IMR-90 (cell line): ENCODE measurements at regions not wholly inside any gene's neighbourhood (a gene's known extent, or its start where the extent isn't known, plus 50 kb on each side); places are given as distances from the start of the nearest gene placed in this dataset.

Source experiments
- ATAC-seq: fragments of 200-7000 bp; cut with Tn5 transposase; 2 replicates; pipeline ENCODE4 v1.9.1; 2020; ENCODE audit warnings: low read depth, mild to moderate bottlenecking, moderate library complexity
- BruUV-seq: library from RNA; stranded (reverse); fragments of 400-500 nt; replicated peaks from 2 replicates; lab custom pipeline; 2021; lab: Mats Ljungman, UMichigan
- CTCF ChIA-PET: fragments of 300-600 bp; formaldehyde crosslinking; extraction: SDS; loops from one replicate; lab custom pipeline; 2021; ENCODE audit warnings: antibody characterized with exemption; lab: Yijun Ruan, JAX
- POLR2A ChIA-PET: fragments of 300-600 bp; sonication (Branson Sonifier 250); formaldehyde crosslinking; loops from one replicate; lab custom pipeline; 2022; ENCODE audit warnings: antibody characterized with exemption; ENCODE audit not compliant: unreplicated experiment; lab: Charles Lee
- DNase-seq: peaks from one replicate; pipeline ENCODE4 v3.0.0; 2013
- H2AFZ ChIP-seq: replicated peaks from 2 replicates; pipeline ENCODE3; 2013; ENCODE audit warnings: low read length, mild to moderate bottlenecking; ENCODE audit not compliant: poor library complexity
- H2AK5ac ChIP-seq: 2 replicates; pipeline ENCODE4 v1.6.1; 2013; ENCODE audit warnings: low read depth, low read length, inconsistent platforms
- H2AK9ac ChIP-seq: replicated peaks from 2 replicates; pipeline ENCODE3; 2013; ENCODE audit warnings: mild to moderate bottlenecking, low read depth, low read length, moderate library complexity; ENCODE audit not compliant: poor library complexity
- H2BK120ac ChIP-seq: 2 replicates; pipeline ENCODE4 v1.6.1; 2013; ENCODE audit warnings: low read depth, low read length, inconsistent platforms
- H2BK15ac ChIP-seq: 3 replicates; pipeline ENCODE4 v1.6.1; 2013; ENCODE audit warnings: low read depth, low read length, inconsistent platforms
- H2BK20ac ChIP-seq: 2 replicates; pipeline ENCODE4 v1.6.1; 2013; ENCODE audit warnings: low read depth, mild to moderate bottlenecking, inconsistent platforms, low read length, moderate library complexity
- H2BK5ac ChIP-seq: 2 replicates; pipeline ENCODE4 v1.6.1; 2013; ENCODE audit warnings: mild to moderate bottlenecking, low read depth, low read length, inconsistent platforms; ENCODE audit not compliant: poor library complexity, severe bottlenecking
- H3K14ac ChIP-seq: replicated peaks from 2 replicates; pipeline ENCODE4 v1.6.1; 2013; ENCODE audit warnings: low read depth, low read length, inconsistent platforms
- H3K18ac ChIP-seq: 2 replicates; pipeline ENCODE4 v1.6.1; 2013; ENCODE audit warnings: low read depth, low read length, control low read depth
- H3K23ac ChIP-seq: 2 replicates; pipeline ENCODE4 v1.6.1; 2013; ENCODE audit warnings: low read depth, low read length, inconsistent platforms
- H3K27ac ChIP-seq: 2 replicates; pipeline ENCODE4 v1.5.1; 2013; ENCODE audit warnings: mild to moderate bottlenecking, control low read depth, low read length; ENCODE audit not compliant: insufficient read depth
- H3K27me3 ChIP-seq: 2 replicates; pipeline ENCODE4 v1.6.1; 2013; ENCODE audit warnings: low read length; ENCODE audit not compliant: control insufficient read depth, insufficient read depth
- H3K36me3 ChIP-seq: 2 replicates; pipeline ENCODE4 v1.6.1; 2013; ENCODE audit warnings: low read length, mixed read lengths; ENCODE audit not compliant: control insufficient read depth, insufficient read depth
- H3K4ac ChIP-seq: 2 replicates; pipeline ENCODE4 v1.6.1; 2013; ENCODE audit warnings: low read depth, low read length, inconsistent platforms
- H3K4me1 ChIP-seq: 2 replicates; pipeline ENCODE4 v1.6.1; 2013; ENCODE audit warnings: low read length, mixed read lengths; ENCODE audit not compliant: control insufficient read depth, insufficient read depth
- H3K4me2 ChIP-seq: 2 replicates; pipeline ENCODE4 v1.6.1; 2013; ENCODE audit warnings: low read depth, mild to moderate bottlenecking, control low read depth, low read length, moderate library complexity
- H3K4me3 ChIP-seq: 2 replicates; pipeline ENCODE4 v1.5.1; 2013; ENCODE audit warnings: low read depth, mild to moderate bottlenecking, control low read depth, low read length, moderate library complexity; ENCODE audit not compliant: insufficient read depth
- H3K56ac ChIP-seq: 2 replicates; pipeline ENCODE4 v1.6.1; 2013; ENCODE audit warnings: low read length, inconsistent platforms; ENCODE audit not compliant: insufficient read depth; ENCODE audit errors: extremely low read depth
- H3K79me1 ChIP-seq, 2 experiments: 2 replicates each; pipeline ENCODE4 v1.6.1; 2013; ENCODE audit warnings: low read length in 2 of 2, inconsistent platforms in 1 of 2, low read depth in 1 of 2
- H3K9ac ChIP-seq: 2 replicates; pipeline ENCODE4 v1.6.1; 2013; ENCODE audit warnings: low read depth, low read length, control low read depth
- H3K9me1 ChIP-seq: 2 replicates; pipeline ENCODE4 v1.6.1; 2013; ENCODE audit warnings: low read length, inconsistent platforms; ENCODE audit not compliant: insufficient read depth
- H3K9me3 ChIP-seq: 2 replicates; pipeline ENCODE4 v1.6.1; 2013; ENCODE audit warnings: low read length; ENCODE audit not compliant: control insufficient read depth, insufficient read depth
- H4K20me1 ChIP-seq: 2 replicates; pipeline ENCODE4 v1.6.1; 2013; ENCODE audit warnings: low read length, inconsistent platforms; ENCODE audit not compliant: insufficient read depth
- H4K5ac ChIP-seq: 2 replicates; pipeline ENCODE4 v1.6.1; 2013; ENCODE audit warnings: mild to moderate bottlenecking, low read depth, low read length, control low read depth
- H4K8ac ChIP-seq, 2 experiments: 2 replicates each; pipeline ENCODE4 v1.6.1; 2013; ENCODE audit warnings: low read depth in 2 of 2, low read length in 2 of 2, control low read depth in 1 of 2, inconsistent platforms in 1 of 2
- H4K91ac ChIP-seq: 2 replicates; pipeline ENCODE4 v1.6.1; 2013; ENCODE audit warnings: low read depth, low read length, inconsistent platforms; ENCODE audit not compliant: insufficient read depth
- MAFK ChIP-seq: IDR thresholded peaks from 2 replicates; pipeline ENCODE4 v1.6.1; 2012; ENCODE audit warnings: low read depth, low read length, improper control_type of control experiment
- MXI1 ChIP-seq: IDR thresholded peaks from 2 replicates; pipeline ENCODE4 v1.6.1; 2012; ENCODE audit warnings: low read depth, mild to moderate bottlenecking, low read length, moderate library complexity, borderline replicate concordance
- RFX5 ChIP-seq: IDR thresholded peaks from 2 replicates; pipeline ENCODE4 v1.8.0; 2012; ENCODE audit warnings: low read depth, mild to moderate bottlenecking, low read length, moderate library complexity
- WGBS, 2 experiments: methylation state at CpG; one replicate each; pipeline versions ENCODE4 v1.1.5 to v1.1.7; 2013; ENCODE audit warnings: missing lambda C conversion rate in 2 of 2; ENCODE audit not compliant: insufficient read length in 1 of 2; ENCODE audit errors: extremely low coverage in 2 of 2; 5-methylcytosine and 5-hydroxymethylcytosine counted together
- dilution Hi-C: fragments of 300-500 bp; cut with HindIII; formaldehyde crosslinking; loops from one replicate; pipeline ENCODE4 v1.14.3; 2018; ENCODE audit warnings: low sequenced_read_pairs; ENCODE audit not compliant: unreplicated experiment
- in situ Hi-C: fragments of 300-500 bp; cut with MboI; formaldehyde crosslinking; loops from 3 replicates; pipeline ENCODE4 v1.14.3; 2019; ENCODE audit warnings: low sequenced_read_pairs, inconsistent platforms, mixed read lengths
- intact Hi-C: fragments of 100-400 bp; cut with micrococcal nuclease; formaldehyde crosslinking; loops from 2 replicates; pipeline ENCODE4 v1.10.0; 2022

DNA sequence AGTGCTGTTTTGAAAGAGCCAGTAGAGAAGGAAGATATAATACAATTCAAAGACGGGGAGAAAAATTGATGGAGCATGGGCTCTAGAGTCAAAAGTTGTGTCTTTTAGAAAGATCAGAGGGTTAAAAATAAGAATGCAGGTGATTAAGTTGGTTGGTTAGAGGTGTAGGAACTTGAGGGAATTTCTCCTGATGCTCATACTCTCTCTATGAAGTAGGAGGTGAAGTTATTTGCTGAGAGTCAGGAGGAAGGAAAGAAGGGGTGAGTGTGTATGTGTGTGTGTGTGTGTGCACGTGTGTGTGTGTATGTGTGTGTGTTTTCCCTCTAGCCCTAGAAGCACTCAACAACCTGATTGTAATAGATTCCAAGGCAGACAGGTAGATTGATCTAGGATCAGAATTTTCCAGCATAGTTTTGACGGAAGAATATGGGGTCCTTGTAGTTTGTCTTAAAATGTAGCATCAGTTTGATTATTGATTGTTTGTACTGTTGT is 88.3 kb upstream of the MACF1 start:
- ATAC-seq: no peak
- dilution Hi-C loops: no loop called here
- BruUV-seq: no TSS peak

More for the DNA sequence above, 88.3 kb upstream of the MACF1 start:
- Histone ChIP-seq H3K79me1 (peaks cover 12 to 79% of the 10 kb centered on the region in 2 experiments), H3K18ac (no peak overlapping the region), H2AFZ (no peak overlapping the region), H3K9ac (no peak overlapping the region), H3K56ac (no peak overlapping the region), H2BK15ac (no peak overlapping the region), H3K23ac (no peak overlapping the region; the same call in 1 of the 2 replicates), H2AK9ac (no peak overlapping the region), H3K4ac (no peak overlapping the region), H3K36me3 (no peaks in the 10 kb centered on the region), H2AK5ac (peak overlapping the region; percentile 65; the same call in 1 of the 2 replicates), H3K27me3 (no peaks in the 10 kb centered on the region), H3K4me2 (no peak overlapping the region), H2BK5ac (peak overlapping the region; percentile 45), H4K8ac (no peak overlapping the region), H2BK120ac (no peak overlapping the region), H3K27ac (no peak overlapping the region), H3K9me1 (peaks cover 34% of the 10 kb centered on the region), H4K20me1 (peaks cover 84% of the 10 kb centered on the region), H4K91ac (no peak overlapping the region), H3K4me1 (peaks cover 25% of the 10 kb centered on the region), H3K14ac (no peak overlapping the region; the same call in 1 of the 2 replicates), H4K5ac (no peak overlapping the region), H2BK20ac (no peak overlapping the region; the same call in 1 of the 2 replicates), H3K4me3 (no peak overlapping the region), H3K9me3 (no peaks in the 10 kb centered on the region)
- ChIA-PET POLR2A (no interaction called here), CTCF (no interaction called here)
- WGBS, 2 experiments: 100% methylated on average over 2 of the region's 3 CpGs; no CpG with 5 or more reads in 1 of the 2 experiments
- no peak for TF ChIP-seq MXI1
- TF ChIP-seq MAFK: no peak
- TF ChIP-seq RFX5: no peak
- in situ Hi-C loops: no loop called here
- no peak for DNase-seq
- intact Hi-C loops: no loop called here
